ENCODE measurements at regions not wholly inside any gene's neighbourhood (a gene's known extent, or its start where the extent isn't known, plus 50 kb on each side); places are given as distances from the start of the nearest gene placed in this dataset.
"Not testable (repeated sequence)": the region's sequence is repeated elsewhere in the genome, so short reads cannot be mapped to it uniquely, and the experiment has no call there.

- no peak for DNase-seq
These were observed 185.5 kb upstream of the KCNMB2 start for GRCh38 chr3:178350763-178351162.

DNA sequence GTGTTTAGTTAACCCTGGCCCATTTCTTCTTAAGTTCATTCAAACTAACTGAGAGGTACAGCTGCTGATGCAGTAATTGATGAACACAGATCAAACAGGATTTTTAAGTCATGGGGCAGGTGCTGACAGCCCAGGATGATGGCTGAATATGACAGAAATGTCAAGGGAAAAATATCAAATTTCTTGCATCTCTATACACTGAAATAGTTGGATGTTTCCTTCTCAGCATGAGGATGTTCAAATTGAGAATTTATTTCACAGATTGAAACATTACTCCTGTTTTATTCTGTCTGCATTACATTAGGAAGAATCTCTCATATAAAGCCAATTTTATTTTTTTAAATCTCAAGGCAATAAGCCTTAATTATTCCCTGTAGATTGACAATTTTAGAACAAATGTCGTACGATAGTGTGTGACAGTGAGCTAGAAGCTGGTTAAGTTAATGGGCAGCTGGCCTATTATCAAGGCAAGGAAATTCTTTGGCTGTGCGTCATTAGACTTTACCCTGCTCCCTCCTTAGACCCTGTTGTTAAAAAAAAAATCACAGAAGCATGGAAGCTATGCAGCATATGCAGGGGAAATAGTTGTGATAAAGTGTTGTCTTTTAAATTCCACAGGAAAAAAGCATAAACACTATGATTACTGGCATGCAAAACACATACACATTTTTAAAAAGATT is 183.8 kb upstream of the KCNMB2 start:
- DNase-seq = peak; percentile 80 to 81

GRCh38 chr3:178353006-178353694 is 183.1 kb upstream of the KCNMB2 start:
- DNase-seq = peak; percentile 69 to 77

DNA sequence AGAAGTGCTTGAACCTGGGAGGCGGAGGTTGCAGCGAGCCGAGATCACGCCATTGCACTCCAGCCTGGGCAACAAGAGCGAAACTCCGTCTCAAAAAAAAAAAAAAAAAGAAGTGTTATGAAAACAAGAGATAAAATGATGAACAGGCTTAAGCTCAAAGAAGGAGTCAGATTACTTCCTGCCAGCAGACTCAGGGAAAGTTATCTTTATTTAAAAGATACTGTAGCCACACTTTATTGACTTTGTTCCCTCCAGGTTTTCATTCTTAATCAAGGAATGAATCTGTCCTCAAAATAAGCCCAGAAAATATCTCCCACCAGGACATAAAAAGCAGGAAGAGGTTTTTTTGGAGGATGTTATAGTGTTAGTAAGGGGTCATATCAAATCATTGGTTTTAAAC is 176.5 kb upstream of the KCNMB2 start:
- no peak for DNase-seq

- not testable (repeated sequence) for DNase-seq
These were observed 173.2 kb upstream of the KCNMB2 start for GRCh38 chr3:178363048-178363447.

DNA sequence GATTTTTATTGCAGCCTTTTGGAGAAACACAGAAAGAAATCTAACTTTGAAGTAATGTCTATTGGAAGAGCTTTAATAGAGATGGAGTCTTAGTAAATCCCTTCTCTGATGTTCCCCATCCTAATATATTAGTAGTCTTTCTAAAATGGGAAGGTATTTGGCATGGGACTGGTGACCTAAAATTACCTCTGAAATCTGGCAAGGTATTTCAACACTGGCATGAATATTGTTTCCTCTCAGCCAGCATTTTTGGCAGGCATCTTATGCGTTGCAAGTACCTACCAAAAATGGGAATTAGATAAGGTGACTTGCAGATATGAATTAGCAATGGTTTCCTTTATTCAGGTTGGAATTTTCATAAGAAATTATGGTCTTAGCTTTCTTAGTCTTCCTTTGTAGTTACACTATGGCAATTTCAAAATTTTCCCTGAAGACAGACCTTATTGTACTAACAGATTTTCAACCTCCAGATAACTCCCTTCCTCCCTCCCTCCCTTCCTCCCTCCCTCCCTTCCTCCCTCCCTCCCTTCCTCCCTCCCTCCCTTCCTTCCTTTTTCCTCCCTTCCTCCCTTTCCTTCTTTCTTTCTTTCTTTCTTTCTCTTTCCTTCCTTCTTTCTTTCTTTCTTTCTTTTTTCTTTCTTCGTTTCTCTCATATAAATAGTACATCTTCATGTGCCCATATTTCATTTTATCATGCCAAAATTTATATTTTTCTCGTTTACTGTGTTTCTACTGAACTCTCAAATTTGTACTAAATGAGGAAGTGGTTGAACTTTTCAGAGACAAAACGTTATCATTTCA is 168.2 kb upstream of the KCNMB2 start:
- DNase-seq = no peak

DNA sequence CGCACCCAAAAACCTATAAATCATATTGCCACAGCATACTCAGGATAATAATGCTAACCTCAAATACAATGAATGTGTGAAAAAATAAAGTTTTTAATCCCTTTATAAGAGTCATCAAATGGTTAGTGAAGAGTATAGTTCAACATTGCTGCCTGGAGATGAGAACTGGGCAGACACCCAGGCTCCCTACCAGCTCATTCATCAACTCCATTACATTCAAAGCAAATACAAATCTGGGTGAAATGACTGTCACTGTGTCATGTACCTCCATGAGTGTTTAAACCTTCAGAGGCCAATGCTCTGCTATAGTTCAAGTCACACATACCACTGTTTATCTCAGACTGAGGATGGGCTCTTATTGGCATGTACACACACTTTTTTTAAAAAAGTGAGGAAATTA is 167.2 kb upstream of the KCNMB2 start:
- no peak for DNase-seq

DNA sequence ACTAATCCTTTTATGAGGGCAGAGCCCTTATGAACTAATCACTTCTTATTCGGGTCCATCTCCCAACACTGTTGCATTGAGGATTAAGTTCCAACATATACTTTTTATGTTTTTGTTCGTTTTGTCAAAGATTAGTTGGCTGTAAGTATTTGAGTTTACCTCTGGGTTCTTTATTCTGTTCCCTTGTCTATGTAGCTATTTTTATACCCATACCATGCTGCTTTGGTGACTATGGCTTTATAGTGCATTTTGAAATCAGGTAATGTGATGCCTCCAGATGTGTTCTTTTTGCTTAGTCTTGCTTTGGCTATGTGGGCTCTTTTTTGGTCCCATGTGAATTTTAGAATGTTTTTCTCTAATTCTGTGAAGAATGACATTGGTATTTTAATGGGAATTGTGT is 166.4 kb upstream of the KCNMB2 start:
- no peak for DNase-seq

- no peak for DNase-seq
These were observed 165.8 kb upstream of the KCNMB2 start for GRCh38 chr3:178370387-178370786.

GRCh38 chr3:178381555-178381954 is 154.7 kb upstream of the KCNMB2 start:
- DNase-seq = no peak

DNA sequence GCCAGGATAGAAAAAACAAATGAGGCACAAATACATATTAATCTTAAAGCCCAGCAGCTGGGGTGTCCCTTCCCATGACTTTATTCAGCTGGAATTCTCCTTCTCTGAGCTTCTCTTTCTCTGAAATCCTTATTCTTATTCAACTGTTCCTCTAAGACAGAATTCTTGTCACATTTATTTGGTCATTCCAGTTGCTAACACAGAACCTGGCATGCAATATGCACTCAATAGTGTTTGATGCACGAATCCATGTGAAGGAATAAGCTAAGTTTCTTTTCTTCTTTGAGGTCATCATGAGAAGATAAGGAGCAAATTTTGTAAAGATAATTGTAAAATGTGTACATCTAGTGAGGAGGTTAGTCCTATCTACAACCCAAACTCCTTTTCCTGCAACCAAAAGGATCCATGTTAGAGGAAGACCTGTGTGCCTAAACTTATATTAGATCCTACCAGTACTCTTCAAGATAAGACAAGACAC is 154.2 kb upstream of the KCNMB2 start:
- DNase-seq = no peak

GRCh38 chr3:178382449-178383061 is 153.7 kb upstream of the KCNMB2 start:
- no peak for DNase-seq

DNA sequence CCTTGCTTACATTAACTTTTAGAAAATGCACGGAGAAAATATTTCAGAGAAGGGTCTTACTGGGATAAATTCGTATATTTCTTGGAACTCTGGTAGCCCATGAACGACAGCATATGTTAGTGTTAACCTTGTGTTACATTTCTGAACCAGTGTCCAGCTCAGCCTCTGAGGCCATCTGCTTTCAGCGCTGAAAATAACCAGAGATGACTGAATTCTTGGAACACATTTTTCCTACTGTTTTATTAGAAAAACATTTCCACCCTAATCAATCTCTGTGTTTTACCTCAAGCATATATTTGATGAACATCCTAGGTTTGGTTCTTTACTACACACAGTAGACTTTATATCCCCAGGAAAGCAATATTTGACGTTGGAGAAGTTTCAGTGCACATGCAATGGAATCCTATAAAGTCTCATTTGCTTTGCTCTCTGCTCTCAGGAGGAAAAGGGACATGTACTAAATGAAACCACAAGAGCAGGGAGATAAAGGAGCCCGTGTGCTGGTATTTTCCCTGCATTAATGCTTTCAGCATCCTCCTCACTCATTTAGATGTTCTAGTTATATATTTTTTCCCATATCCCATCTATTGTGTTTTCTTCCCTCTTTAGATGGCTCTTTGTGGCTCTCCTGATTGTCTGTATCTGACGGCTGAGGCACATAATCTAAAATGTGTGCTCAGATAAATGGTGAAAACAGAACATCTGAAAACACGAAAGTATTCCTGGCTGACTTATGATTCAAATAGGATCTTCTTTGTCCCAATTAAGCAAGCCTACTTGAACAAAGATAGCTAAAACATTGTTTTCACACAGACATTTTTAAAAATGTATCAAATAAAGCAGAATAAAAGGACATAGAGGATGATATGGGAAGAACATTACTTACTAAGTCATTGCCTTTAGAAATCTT is 151.7 kb upstream of the KCNMB2 start:
- no peak for DNase-seq

DNA sequence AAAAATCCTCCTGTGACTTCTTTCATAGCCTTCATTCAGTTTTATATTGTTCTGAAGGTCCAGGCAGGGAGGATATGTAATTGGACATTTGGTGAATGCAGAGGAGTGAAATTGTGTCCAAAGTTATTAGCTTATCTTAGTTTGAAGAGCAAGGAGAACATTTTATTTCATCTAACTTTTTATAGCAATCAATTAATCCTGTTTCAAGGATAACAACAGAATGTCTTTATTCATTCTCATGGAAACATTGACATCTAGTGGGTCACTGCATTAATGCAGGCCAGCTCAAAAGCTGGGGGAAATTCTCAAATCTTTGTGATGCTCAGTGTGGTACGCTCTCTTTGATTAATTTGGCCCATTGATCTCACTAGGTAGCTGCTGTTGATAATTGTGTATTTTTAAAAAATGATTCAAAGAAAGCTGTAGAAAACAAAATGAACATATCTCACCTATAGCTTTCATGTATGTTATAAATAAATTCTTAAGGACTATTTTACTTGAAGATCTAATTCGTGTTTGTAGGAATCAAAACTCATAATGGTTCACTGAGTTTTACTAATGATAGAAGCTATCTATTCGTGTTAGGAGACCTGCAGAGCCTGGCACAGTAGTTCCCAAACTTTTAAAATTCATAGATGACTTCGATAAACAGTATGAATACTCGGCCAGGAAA is 150.8 kb upstream of the KCNMB2 start:
- DNase-seq = peak; percentile 5 to 6

DNA sequence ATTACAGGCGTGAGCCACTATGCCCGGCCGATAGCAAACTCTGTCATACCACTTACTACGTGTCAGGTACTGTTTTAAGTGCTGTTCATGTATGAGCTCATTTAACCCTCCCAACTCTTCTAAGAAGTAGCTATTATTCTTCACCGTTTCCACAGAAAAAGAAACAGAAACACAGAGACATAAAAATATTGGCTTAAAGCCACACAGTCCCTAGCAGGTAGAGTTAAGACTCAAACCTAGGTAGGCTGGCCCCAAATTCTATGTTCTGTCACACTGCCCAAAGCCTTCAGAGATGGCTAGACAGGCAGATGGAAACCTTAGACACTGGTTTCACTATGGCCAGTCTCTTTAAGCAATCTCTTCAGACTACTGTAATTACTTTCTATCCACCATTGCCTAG is 149.8 kb upstream of the KCNMB2 start:
- no peak for DNase-seq

DNA sequence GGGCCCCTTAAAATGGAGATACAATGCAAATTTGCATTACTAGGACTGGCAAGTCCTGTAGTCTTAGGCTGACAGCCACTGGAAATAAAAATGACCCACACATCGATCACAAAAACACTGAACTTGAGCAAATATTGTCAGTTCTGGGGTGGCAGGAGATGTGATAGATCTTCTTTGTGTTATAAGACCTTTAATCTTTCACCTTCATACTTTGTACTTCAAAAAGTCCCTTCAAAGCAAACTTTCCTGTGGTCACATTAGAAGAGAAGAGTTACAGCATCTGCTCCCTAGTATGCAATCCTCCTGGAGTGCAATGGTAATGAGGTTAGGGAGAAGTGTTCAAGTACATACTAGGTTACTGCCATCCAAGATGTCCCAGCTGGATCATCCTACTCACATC is 149.4 kb upstream of the KCNMB2 start:
- DNase-seq = no peak

GRCh38 chr3:178388473-178388872 is 147.8 kb upstream of the KCNMB2 start:
- no peak for DNase-seq

GRCh38 chr3:178389258-178389657 is 147.0 kb upstream of the KCNMB2 start:
- no peak for DNase-seq

GRCh38 chr3:178392511-178392926 is 143.7 kb upstream of the KCNMB2 start:
- no peak for DNase-seq

GRCh38 chr3:178393146-178393545 is 143.1 kb upstream of the KCNMB2 start:
- DNase-seq = no peak

GRCh38 chr3:178393824-178394223 is 142.4 kb upstream of the KCNMB2 start:
- no peak for DNase-seq

DNA sequence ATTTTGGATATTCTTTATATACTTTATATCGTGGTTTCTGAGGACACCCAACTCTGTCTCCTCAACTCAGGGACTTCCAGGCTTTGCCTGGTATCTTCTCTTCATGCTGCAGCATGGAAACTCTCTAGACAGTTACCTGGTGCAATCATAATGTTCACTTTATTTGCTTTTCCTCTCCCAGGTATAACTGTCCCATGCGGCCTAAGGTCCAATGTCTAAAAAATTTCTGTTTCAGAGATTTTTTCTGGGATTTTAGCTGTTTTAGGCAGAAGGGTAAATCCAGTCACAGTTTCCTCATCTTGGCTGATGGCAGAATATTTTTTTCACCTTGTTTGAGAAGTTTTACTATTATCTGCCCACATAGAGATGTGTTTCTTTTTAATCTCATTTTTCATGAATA is 139.9 kb upstream of the KCNMB2 start:
- no peak for DNase-seq
